SK-N-SH (cell line): ENCODE measurements at regions not wholly inside any gene's neighbourhood (a gene's known extent, or its start where the extent isn't known, plus 50 kb on each side); places are given as distances from the start of the nearest gene placed in this dataset.

Experiments used
- CTCF ChIA-PET: fragments of 300-600, 350-600 bp; formaldehyde crosslinking; extraction: SDS; loops from one replicate; lab custom pipeline; 2021; lab: Yijun Ruan, JAX
- POLR2A ChIA-PET: fragments of 350-600 bp; sonication (Branson Sonifier 250); formaldehyde crosslinking; extraction: SDS; loops from one replicate; lab custom pipeline; 2020; ENCODE audit warnings: antibody characterized with exemption, inconsistent platforms; lab: Yijun Ruan, JAX
- DNase-seq: peaks from one replicate; pipeline ENCODE4 v3.0.0; 2012
- H2AFZ ChIP-seq: fragments of 200-600 bp; sonication (generic); 2 replicates; pipeline ENCODE4 v1.8.1; 2016; ENCODE audit warnings: antibody characterized with exemption, mild to moderate bottlenecking, low read depth
- H3F3A ChIP-seq: fragments of 200-600 bp; sonication (generic); replicated peaks from 2 replicates; pipeline ENCODE3; 2016; ENCODE audit warnings: antibody characterized with exemption, mild to moderate bottlenecking; ENCODE audit not compliant: insufficient read depth
- H3K27ac ChIP-seq, 2 experiments: fragments of 200-500 bp in 1 of 2; fragments of 200-600 bp in 1 of 2; sonication (Bioruptor generic) in 1 of 2; sonication (generic), shearing (Covaris generic) in 1 of 2; 2 replicates each; pipeline versions ENCODE4 v1.5.1 to v1.6.1; 2014 to 2016; ENCODE audit warnings: low read depth in 2 of 2, inconsistent platforms in 1 of 2, low read length in 1 of 2, mild to moderate bottlenecking in 1 of 2, mixed read lengths in 1 of 2
- H3K27me3 ChIP-seq: fragments of 200-600 bp; sonication (generic), shearing (Covaris generic); 2 replicates; pipeline ENCODE4 v1.6.1; 2016; ENCODE audit warnings: mixed run types; ENCODE audit not compliant: insufficient read depth
- H3K36me3 ChIP-seq, 2 experiments: fragments of 200-500 bp in 1 of 2; fragments of 200-600 bp in 1 of 2; sonication (Bioruptor generic) in 1 of 2; sonication (generic) in 1 of 2; replicated peaks in 1 of 2; 2 replicates each; pipeline versions ENCODE3 to v1.5.1; 2014 to 2016; ENCODE audit warnings: low read length in 1 of 2, mild to moderate bottlenecking in 1 of 2; ENCODE audit not compliant: insufficient read depth in 2 of 2, control insufficient read depth in 1 of 2
- H3K4me1 ChIP-seq, 2 experiments: fragments of 200-500 bp in 1 of 2; fragments of 200-600 bp in 1 of 2; sonication (Bioruptor generic) in 1 of 2; sonication (generic), shearing (Covaris generic) in 1 of 2; 2 replicates each; pipeline versions ENCODE4 v1.5.1 to v1.6.1; 2014 to 2016; ENCODE audit warnings: low read depth in 1 of 2, low read length in 1 of 2, mixed run types in 1 of 2; ENCODE audit not compliant: insufficient read depth in 2 of 2, control insufficient read depth in 1 of 2
- H3K4me2 ChIP-seq: fragments of 200-600 bp; sonication (generic), shearing (Covaris generic); 2 replicates; pipeline ENCODE4 v1.6.1; 2017; ENCODE audit warnings: mixed run types
- H3K4me3 ChIP-seq, 2 experiments: fragments of 200-500 bp in 1 of 2; fragments of 200-600 bp in 1 of 2; sonication (Bioruptor generic) in 1 of 2; sonication (generic), shearing (Covaris generic) in 1 of 2; 2 replicates each; pipeline versions ENCODE4 v1.5.1 to v1.8.1; 2014 to 2016; ENCODE audit warnings: low read depth in 2 of 2, inconsistent platforms in 1 of 2, low read length in 1 of 2, mild to moderate bottlenecking in 1 of 2, mixed read lengths in 1 of 2, moderate library complexity in 1 of 2
- H3K79me2 ChIP-seq: fragments of 200-600 bp; sonication (generic); 2 replicates; pipeline ENCODE4 v1.8.1; 2017; ENCODE audit warnings: mild to moderate bottlenecking; ENCODE audit not compliant: insufficient read depth
- H3K9ac ChIP-seq: fragments of 200-600 bp; sonication (generic); 2 replicates; pipeline ENCODE4 v1.6.1; 2017; ENCODE audit warnings: mixed run types
- H3K9me2 ChIP-seq: fragments of 200-600 bp; sonication (generic); 2 replicates; pipeline ENCODE4 v1.6.1; 2017; ENCODE audit warnings: mixed run types
- H3K9me3 ChIP-seq: fragments of 200-600 bp; sonication (generic); 2 replicates; pipeline ENCODE4 v1.6.1; 2017; ENCODE audit warnings: mixed run types, mild to moderate bottlenecking, moderate library complexity
- H4K20me1 ChIP-seq: fragments of 200-600 bp; sonication (generic); 2 replicates; pipeline ENCODE4 v1.6.1; 2017; ENCODE audit warnings: mild to moderate bottlenecking, mixed run types; ENCODE audit not compliant: insufficient read depth
- EP300 ChIP-seq, 2 experiments: IDR thresholded peaks; 2 replicates each; pipeline versions ENCODE4 v1.4.0 to v1.6.1; 2012; ENCODE audit warnings: borderline replicate concordance in 1 of 2, low read depth in 1 of 2, low read length in 1 of 2
- EZH2phosphoT487 ChIP-seq: fragments of 200-600 bp; sonication (generic); IDR thresholded peaks from 2 replicates; pipeline ENCODE4 v1.6.1; 2017; ENCODE audit warnings: low read depth, mixed run types, mild to moderate bottlenecking, antibody characterized with exemption, moderate library complexity, borderline replicate concordance
- FOSL2 ChIP-seq: IDR thresholded peaks from 2 replicates; pipeline ENCODE4 v1.4.0; 2012; ENCODE audit warnings: low read depth, mild to moderate bottlenecking, moderate library complexity, borderline replicate concordance
- FOXJ3 ChIP-seq: sonication (generic); formaldehyde crosslinking; IDR thresholded peaks from 2 replicates; pipeline ENCODE4 v1.5.1; 2020; ENCODE audit warnings: mild to moderate bottlenecking, missing genetic modification reagents
- FOXM1 ChIP-seq: IDR thresholded peaks from 2 replicates; pipeline ENCODE4 v1.4.0; 2012; ENCODE audit warnings: low read depth, mild to moderate bottlenecking
- GABPA ChIP-seq: IDR thresholded peaks from 2 replicates; pipeline ENCODE4 v1.4.0; 2012; ENCODE audit warnings: low read depth, mild to moderate bottlenecking
- IRF3 ChIP-seq: fragments of 150-350 bp; IDR thresholded peaks from 2 replicates; pipeline ENCODE4 v1.6.1; 2016; ENCODE audit warnings: mild to moderate bottlenecking, low read depth, low read length
- JUND ChIP-seq: IDR thresholded peaks from 2 replicates; pipeline ENCODE4 v1.4.0; 2012
- MAX ChIP-seq: IDR thresholded peaks from 2 replicates; pipeline ENCODE4 v1.4.0; 2012; ENCODE audit warnings: low read depth
- MEF2A ChIP-seq: IDR thresholded peaks from 2 replicates; pipeline ENCODE4 v1.4.0; 2012; ENCODE audit warnings: low read depth, borderline replicate concordance
- MXI1 ChIP-seq: IDR thresholded peaks from 2 replicates; pipeline ENCODE4 v1.6.1; 2012; ENCODE audit warnings: mild to moderate bottlenecking, low read depth, low read length, improper control_type of control experiment
- RAD21 ChIP-seq: IDR thresholded peaks from 2 replicates; pipeline ENCODE4 v1.6.1; 2012; ENCODE audit warnings: mild to moderate bottlenecking, low read length
- RCOR1 ChIP-seq: fragments of 150-350 bp; IDR thresholded peaks from 2 replicates; pipeline ENCODE4 v1.6.1; 2017; ENCODE audit warnings: antibody characterized with exemption, low read length
- RFX5 ChIP-seq: IDR thresholded peaks from 2 replicates; pipeline ENCODE4 v1.6.1; 2012; ENCODE audit warnings: mild to moderate bottlenecking, improper control_type of control experiment, low read length
- SIN3A ChIP-seq: IDR thresholded peaks from 2 replicates; pipeline ENCODE4 v1.6.1; 2012; ENCODE audit warnings: low read depth, mild to moderate bottlenecking, low read length, moderate library complexity, borderline replicate concordance
- SMC3 ChIP-seq: IDR thresholded peaks from 2 replicates; pipeline ENCODE4 v1.6.1; 2012; ENCODE audit warnings: low read depth, low read length, improper control_type of control experiment
- TEAD4 ChIP-seq: IDR thresholded peaks from 2 replicates; pipeline ENCODE4 v1.4.0; 2012; ENCODE audit warnings: mild to moderate bottlenecking, borderline replicate concordance; ENCODE audit not compliant: insufficient read depth
- ZBTB33 ChIP-seq: IDR thresholded peaks from 2 replicates; pipeline ENCODE4 v1.4.0; 2012; ENCODE audit warnings: low read depth, borderline replicate concordance
- WGBS: methylation state at CpG from one replicate; pipeline ENCODE4 v1.1.6; 2017; ENCODE audit warnings: low lambda C conversion rate; 5-methylcytosine and 5-hydroxymethylcytosine counted together
- TF ChIP-seq, protein P1 (sequence below): fragments of 150-350 bp; IDR thresholded peaks from 2 replicates; pipeline ENCODE4 v1.6.1; 2017; ENCODE audit warnings: antibody characterized with exemption, low read length, low read depth, borderline replicate concordance
- TF ChIP-seq, protein P2 (sequence below): IDR thresholded peaks from 2 replicates; pipeline ENCODE4; 2012

DNA sequence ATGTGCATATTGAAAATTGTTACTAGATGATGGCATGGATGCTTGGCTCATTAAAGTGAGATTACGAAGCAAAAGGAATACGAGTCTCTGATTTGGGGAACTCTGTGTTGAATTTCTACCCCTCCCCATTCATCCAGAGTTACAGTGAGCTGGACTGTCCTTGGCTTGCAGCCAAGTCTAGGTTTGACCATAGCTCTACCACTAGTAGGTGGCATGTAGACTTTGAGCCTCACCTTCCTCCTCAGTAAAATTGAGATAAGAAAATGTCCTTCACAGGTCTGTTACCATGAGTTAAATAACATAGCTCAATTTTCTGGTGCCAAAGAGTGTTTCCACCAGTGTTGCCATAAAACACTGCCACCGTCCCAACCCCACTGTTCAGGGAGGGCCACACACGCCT, 727.6 kb upstream of the ID2 start (continued):
- TF ChIP-seq FOSL2 (no peak), EP300 (IDR thresholded peaks at IDR 0.05; ENCODE audit: borderline replicate concordance in 1 of 2, low read depth in 1 of 2, low read length in 1 of 2) (no peak)
- TF ChIP-seq, all 33 proteins: peak for 0

- Histone ChIP-seq H2AFZ (no peak overlapping the region), H3K9ac (no peak overlapping the region), H3F3A (no peaks in the 10 kb centered on the region), H3K9me3 (no peaks in the 10 kb centered on the region), H3K36me3 (no peaks in the 10 kb centered on the region), H4K20me1 (no peaks in the 10 kb centered on the region), H3K4me1 (peaks cover 0 to 29% of the 10 kb centered on the region in 2 experiments; a peak in 2 of 4 replicates), H3K79me2 (no peaks in the 10 kb centered on the region), H3K9me2 (no peaks in the 10 kb centered on the region), H3K4me3 (no peak overlapping the region), H3K27ac (no peak overlapping the region), H3K4me2 (no peak overlapping the region), H3K27me3 (no peaks in the 10 kb centered on the region)
- TF ChIP-seq MAX (no peak), GABPA (no peak), JUND (no peak), IRF3 (no peak), MEF2A (no peak)
- CTCF ChIA-PET = interaction anchor here (0.8 to 1.1 kb wide), 2 partner anchors 13 to 38 kb away, joined by 3 read pairs; no protein-coding TSS in a partner anchor
- POLR2A ChIA-PET = no interaction called here
- 61% methylated on average over 6 of the region's 6 CpGs for WGBS
- DNase-seq = no peak
These were observed 725.6 kb upstream of the ID2 start for GRCh38 chr2:7956126-7956689.

- Histone ChIP-seq H2AFZ (no peak overlapping the region), H3K4me2 (no peak overlapping the region), H3K4me1 (peaks cover 0 to 19% of the 10 kb centered on the region in 2 experiments; a peak in 2 of 4 replicates), H3K4me3 (no peak overlapping the region), H3F3A (no peaks in the 10 kb centered on the region), H3K79me2 (no peaks in the 10 kb centered on the region), H3K9ac (no peak overlapping the region), H3K27ac (no peak overlapping the region), H4K20me1 (no peaks in the 10 kb centered on the region), H3K36me3 (no peaks in the 10 kb centered on the region), H3K9me3 (no peaks in the 10 kb centered on the region), H3K9me2 (no peaks in the 10 kb centered on the region), H3K27me3 (no peaks in the 10 kb centered on the region)
- WGBS = 76% methylated on average over 2 of the region's 2 CpGs
- ChIA-PET CTCF (interaction anchor here (1.0 to 1.6 kb wide), 2 partner anchors 30 to 534 kb away, joined by 4 read pairs; no protein-coding TSS in a partner anchor), POLR2A (no interaction called here)
- no peak for DNase-seq
- TF ChIP-seq MXI1 (no peak), SMC3 (no peak), EZH2phosphoT487 (no peak), RCOR1 (no peak), JUND (no peak), MAX (no peak), TEAD4 (no peak), FOXM1 (no peak), FOXJ3 (CRISPR knock-in tag) (no peak), RAD21 (no peak), ZBTB33 (no peak), EP300 (IDR thresholded peaks at IDR 0.05; ENCODE audit: borderline replicate concordance in 1 of 2, low read depth in 1 of 2, low read length in 1 of 2) (no peak), MEF2A (no peak), RFX5 (no peak), SIN3A (no peak)
- TF ChIP-seq, protein P1, sequence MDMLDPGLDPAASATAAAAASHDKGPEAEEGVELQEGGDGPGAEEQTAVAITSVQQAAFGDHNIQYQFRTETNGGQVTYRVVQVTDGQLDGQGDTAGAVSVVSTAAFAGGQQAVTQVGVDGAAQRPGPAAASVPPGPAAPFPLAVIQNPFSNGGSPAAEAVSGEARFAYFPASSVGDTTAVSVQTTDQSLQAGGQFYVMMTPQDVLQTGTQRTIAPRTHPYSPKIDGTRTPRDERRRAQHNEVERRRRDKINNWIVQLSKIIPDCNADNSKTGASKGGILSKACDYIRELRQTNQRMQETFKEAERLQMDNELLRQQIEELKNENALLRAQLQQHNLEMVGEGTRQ = no peak
- TF ChIP-seq, protein P2, sequence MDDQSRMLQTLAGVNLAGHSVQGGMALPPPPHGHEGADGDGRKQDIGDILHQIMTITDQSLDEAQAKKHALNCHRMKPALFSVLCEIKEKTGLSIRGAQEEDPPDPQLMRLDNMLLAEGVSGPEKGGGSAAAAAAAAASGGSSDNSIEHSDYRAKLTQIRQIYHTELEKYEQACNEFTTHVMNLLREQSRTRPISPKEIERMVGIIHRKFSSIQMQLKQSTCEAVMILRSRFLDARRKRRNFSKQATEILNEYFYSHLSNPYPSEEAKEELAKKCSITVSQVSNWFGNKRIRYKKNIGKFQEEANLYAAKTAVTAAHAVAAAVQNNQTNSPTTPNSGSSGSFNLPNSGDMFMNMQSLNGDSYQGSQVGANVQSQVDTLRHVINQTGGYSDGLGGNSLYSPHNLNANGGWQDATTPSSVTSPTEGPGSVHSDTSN = no peak
These were observed 720.3 kb upstream of the ID2 start for GRCh38 chr2:7961550-7961949.
